Esophagus muscularis mucosa (tissue), 4 donors: ENCODE measurements at regions not wholly inside any gene's neighbourhood (a gene's known extent, or its start where the extent isn't known, plus 50 kb on each side); places are given as distances from the start of the nearest gene placed in this dataset.

Experiments used
- DNase-seq: peaks from one replicate; pipeline ENCODE4 v3.0.0-alpha.2; 2017; ENCODE audit errors: extremely low spot score
- H3K27ac ChIP-seq, 4 donors: fragments of 200-600 bp; sonication (generic); replicated peaks in 1 of 4; 1 replicate in 3 of 4; 2 replicates in 1 of 4; pipeline ENCODE4 v1.5.1; 2016 to 2019; ENCODE audit warnings: mild to moderate bottlenecking in 1 of 4
- H3K27me3 ChIP-seq, 4 donors: fragments of 200-600 bp; sonication (generic); one replicate each; pipeline versions ENCODE4 v1.5.1 to v1.6.0; 2016 to 2019
- H3K36me3 ChIP-seq, 4 donors: fragments of 200-600 bp; sonication (generic); one replicate each; pipeline ENCODE4 v1.5.1; 2016 to 2019
- H3K4me1 ChIP-seq, 4 donors: fragments of 200-600 bp; sonication (generic); one replicate each; pipeline ENCODE4 v1.5.1; 2016 to 2019
- H3K4me3 ChIP-seq, 4 donors: fragments of 200-600 bp; sonication (generic); 1 replicate in 2 of 4; 2 replicates in 2 of 4; pipeline ENCODE4 v1.5.1; 2016 to 2019; ENCODE audit warnings: mild to moderate bottlenecking in 4 of 4, moderate library complexity in 1 of 4
- H3K9me3 ChIP-seq, 4 donors: fragments of 200-600 bp; sonication (generic); 1 replicate in 3 of 4; 2 replicates in 1 of 4; pipeline ENCODE4 v1.5.1; 2016 to 2019
- EP300 ChIP-seq: sonication (generic); formaldehyde crosslinking; IDR thresholded peaks from one replicate; pipeline ENCODE4 v1.6.1; 2017; ENCODE audit warnings: antibody characterized with exemption
- POLR2A ChIP-seq: fragments of 450-650 bp; IDR thresholded peaks from one replicate; pipeline ENCODE4 v1.6.1; 2017; ENCODE audit warnings: antibody characterized with exemption, moderate library complexity, mild to moderate bottlenecking, low read depth
- POLR2AphosphoS5 ChIP-seq, 2 donors: sonication (generic); formaldehyde crosslinking; IDR thresholded peaks; one replicate each; pipeline ENCODE4 v1.6.1; 2017; ENCODE audit warnings: antibody characterized with exemption in 2 of 2
- WGBS: methylation state at CpG from one replicate; pipeline ENCODE4 v1.1.5; 2018; 5-methylcytosine and 5-hydroxymethylcytosine counted together
- intact Hi-C: fragments of 100-400 bp; cut with DNase I; formaldehyde crosslinking; loops from one replicate; pipeline ENCODE4 v1.15.1; 2023
- TF ChIP-seq, protein P1 (sequence below), 3 experiments: fragments of 200-600 bp in 2 of 3; fragments of 450-650 bp in 1 of 3; sonication (generic) in 2 of 3; IDR thresholded peaks; one replicate each; pipeline ENCODE4 v1.5.1; 2017 to 2019; ENCODE audit warnings: antibody characterized with exemption in 3 of 3, mild to moderate bottlenecking in 2 of 3, moderate library complexity in 1 of 3

DNA sequence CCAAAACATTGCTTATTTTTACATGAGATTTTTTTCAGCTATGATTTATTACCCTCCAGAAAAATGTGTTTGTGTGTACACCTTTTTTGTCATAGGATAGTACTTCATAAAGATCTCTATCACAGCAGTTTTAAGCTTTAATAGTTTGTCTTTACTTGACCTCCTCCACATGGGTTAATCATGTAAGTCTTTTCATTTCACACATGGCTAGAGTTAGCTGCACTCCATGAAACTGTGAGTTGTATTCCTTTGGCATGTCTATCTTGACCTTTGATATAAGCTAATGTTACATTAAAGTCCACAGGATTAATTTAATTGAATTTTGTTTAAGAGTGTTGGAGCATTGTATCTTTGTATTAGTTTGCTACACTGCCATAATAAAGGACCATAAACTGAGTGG is 217.1 kb downstream of the OTOL1 start:
- peaks cover 0 to 3% (median 0%) of the 10 kb centered on the region in 4 donors for H3K9me3 ChIP-seq
- no peak for DNase-seq
- no peaks in the 10 kb centered on the region for H3K36me3 ChIP-seq
- H3K4me1 ChIP-seq = no peaks in the 10 kb centered on the region
- intact Hi-C loops = no loop called here
- TF ChIP-seq, protein P1, sequence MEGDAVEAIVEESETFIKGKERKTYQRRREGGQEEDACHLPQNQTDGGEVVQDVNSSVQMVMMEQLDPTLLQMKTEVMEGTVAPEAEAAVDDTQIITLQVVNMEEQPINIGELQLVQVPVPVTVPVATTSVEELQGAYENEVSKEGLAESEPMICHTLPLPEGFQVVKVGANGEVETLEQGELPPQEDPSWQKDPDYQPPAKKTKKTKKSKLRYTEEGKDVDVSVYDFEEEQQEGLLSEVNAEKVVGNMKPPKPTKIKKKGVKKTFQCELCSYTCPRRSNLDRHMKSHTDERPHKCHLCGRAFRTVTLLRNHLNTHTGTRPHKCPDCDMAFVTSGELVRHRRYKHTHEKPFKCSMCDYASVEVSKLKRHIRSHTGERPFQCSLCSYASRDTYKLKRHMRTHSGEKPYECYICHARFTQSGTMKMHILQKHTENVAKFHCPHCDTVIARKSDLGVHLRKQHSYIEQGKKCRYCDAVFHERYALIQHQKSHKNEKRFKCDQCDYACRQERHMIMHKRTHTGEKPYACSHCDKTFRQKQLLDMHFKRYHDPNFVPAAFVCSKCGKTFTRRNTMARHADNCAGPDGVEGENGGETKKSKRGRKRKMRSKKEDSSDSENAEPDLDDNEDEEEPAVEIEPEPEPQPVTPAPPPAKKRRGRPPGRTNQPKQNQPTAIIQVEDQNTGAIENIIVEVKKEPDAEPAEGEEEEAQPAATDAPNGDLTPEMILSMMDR (IDR thresholded peaks at IDR 0.05) = no peak
- no peak for TF ChIP-seq POLR2AphosphoS5 (IDR thresholded peaks at IDR 0.05)
- no peak for TF ChIP-seq EP300
- TF ChIP-seq POLR2A = no peak
- no peak overlapping the region for H3K27ac ChIP-seq
- H3K27me3 ChIP-seq = no peaks in the 10 kb centered on the region
- H3K4me3 ChIP-seq = no peak overlapping the region

DNA sequence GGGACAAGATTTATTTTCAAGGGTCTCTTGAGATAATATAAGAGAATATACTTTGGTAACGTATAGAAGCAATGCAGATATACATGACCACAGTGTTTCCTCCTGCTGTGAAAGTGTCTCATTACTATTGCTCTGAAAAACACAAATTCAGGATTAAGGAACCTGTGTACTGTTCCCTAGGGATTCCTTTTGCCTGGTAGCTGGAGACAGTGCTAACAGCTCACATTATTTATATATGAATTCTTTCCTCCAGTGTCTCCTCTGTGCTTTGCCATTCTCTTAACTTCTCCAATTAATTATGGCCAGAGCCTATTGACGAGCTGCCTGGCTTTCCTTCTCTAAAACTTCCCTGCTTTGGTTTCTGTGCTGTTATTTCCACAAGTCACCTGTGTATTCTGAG is 235.4 kb downstream of the OTOL1 start:
- Histone ChIP-seq H3K4me1 (no peaks in the 10 kb centered on the region), H3K27ac (no peak overlapping the region), H3K27me3 (no peaks in the 10 kb centered on the region), H3K4me3 (no peak overlapping the region), H3K9me3 (no peaks in the 10 kb centered on the region), H3K36me3 (no peaks in the 10 kb centered on the region)
- intact Hi-C loops = no loop called here
- no peak for DNase-seq
- TF ChIP-seq POLR2A = no peak
- no peak for TF ChIP-seq EP300
- TF ChIP-seq, protein P1 (IDR thresholded peaks at IDR 0.05) = no peak
- no peak for TF ChIP-seq POLR2AphosphoS5 (IDR thresholded peaks at IDR 0.05)
- 81% methylated on average over 2 of the region's 2 CpGs for WGBS

DNA sequence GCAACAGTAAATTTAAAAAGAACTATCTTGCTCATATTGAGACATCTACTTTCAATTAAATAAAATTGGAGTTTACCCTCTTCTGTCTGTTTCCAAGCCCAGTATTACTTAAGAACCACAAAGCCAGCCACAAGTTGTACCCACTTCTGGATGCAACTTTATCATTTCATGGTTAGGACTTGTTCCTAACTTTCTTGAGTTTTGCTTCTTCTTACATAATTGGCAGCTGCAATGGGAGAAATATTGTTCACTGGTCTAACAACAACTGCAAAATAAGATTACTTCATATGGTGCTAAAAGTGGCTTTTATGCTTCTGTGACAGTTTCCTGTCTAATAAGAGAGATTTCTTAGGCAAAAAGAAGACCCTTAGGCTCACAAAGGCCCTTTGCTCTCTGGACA is 240.6 kb downstream of the OTOL1 start:
- H3K36me3 ChIP-seq = no peaks in the 10 kb centered on the region
- H3K9me3 ChIP-seq = no peaks in the 10 kb centered on the region
- DNase-seq = no peak
- intact Hi-C loops = no loop called here
- H3K27me3 ChIP-seq = no peaks in the 10 kb centered on the region
- no peak overlapping the region for H3K4me3 ChIP-seq
- H3K4me1 ChIP-seq = no peaks in the 10 kb centered on the region
- TF ChIP-seq POLR2AphosphoS5 (IDR thresholded peaks at IDR 0.05) = no peak
- TF ChIP-seq, protein P1 (IDR thresholded peaks at IDR 0.05) = no peak
- H3K27ac ChIP-seq = no peak overlapping the region

DNA sequence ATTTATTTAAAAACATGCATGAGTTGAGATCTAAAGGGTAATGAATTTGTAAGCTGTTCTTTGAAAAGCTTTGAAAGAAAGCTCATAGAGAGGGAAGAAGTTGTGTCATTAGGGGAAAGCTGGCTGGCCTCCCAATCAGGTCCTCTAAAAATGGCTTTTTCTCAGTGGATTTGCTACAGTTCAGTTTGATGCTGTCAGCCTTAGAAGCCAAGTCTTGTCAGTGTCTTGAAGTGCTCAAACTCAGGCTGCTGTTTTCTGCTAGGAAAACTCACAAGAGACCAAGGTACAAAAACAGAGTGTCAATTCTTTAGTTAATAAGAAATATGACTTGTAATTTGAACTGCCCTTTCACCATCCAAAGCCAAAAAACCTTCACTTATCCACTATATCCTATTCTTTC is 243.8 kb downstream of the OTOL1 start:
- intact Hi-C loops = no loop called here

DNA sequence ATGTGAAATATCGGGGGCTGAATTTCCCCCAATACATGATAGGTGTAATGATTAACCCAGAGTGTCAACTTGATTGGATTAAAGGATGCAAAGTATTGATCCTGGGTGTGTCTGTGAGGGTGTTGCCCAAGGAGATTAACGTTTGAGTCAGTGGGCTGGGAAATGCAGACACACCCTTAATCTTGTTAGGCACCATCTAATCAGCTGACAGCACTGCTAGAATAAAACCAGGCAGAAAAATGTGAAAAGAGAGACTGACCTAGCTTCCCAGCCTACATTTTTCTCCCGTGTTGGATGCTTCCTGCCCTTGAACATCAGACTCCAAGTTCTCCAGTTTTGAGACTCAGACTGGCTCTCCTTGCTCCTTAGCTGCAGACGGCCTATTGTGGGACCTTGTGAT is 247.8 kb downstream of the OTOL1 start:
- Histone ChIP-seq H3K9me3 (no peaks in the 10 kb centered on the region), H3K36me3 (no peaks in the 10 kb centered on the region), H3K27me3 (no peaks in the 10 kb centered on the region), H3K4me1 (no peaks in the 10 kb centered on the region), H3K27ac (no peak overlapping the region), H3K4me3 (no peak overlapping the region)
- intact Hi-C loops = no loop called here
- DNase-seq = no peak
- WGBS = 85% methylated on average over 4 of the region's 4 CpGs
- no peak for TF ChIP-seq POLR2AphosphoS5 (IDR thresholded peaks at IDR 0.05)
- no peak for TF ChIP-seq EP300
- TF ChIP-seq, protein P1 (IDR thresholded peaks at IDR 0.05) = no peak

More for the DNA sequence above, 243.8 kb downstream of the OTOL1 start:
- Histone ChIP-seq H3K27me3 (no peaks in the 10 kb centered on the region), H3K9me3 (no peaks in the 10 kb centered on the region), H3K36me3 (no peaks in the 10 kb centered on the region), H3K4me3 (no peak overlapping the region), H3K4me1 (no peaks in the 10 kb centered on the region), H3K27ac (no peak overlapping the region)
- TF ChIP-seq EP300 (no peak), POLR2A (no peak), POLR2AphosphoS5 (IDR thresholded peaks at IDR 0.05) (no peak)
- TF ChIP-seq, protein P1 (IDR thresholded peaks at IDR 0.05) = no peak
- DNase-seq = no peak
